ENCODE measurements at regions not wholly inside any gene's neighbourhood (a gene's known extent, or its start where the extent isn't known, plus 50 kb on each side); places are given as distances from the start of the nearest gene placed in this dataset.

GRCh38 chr1:229075217-229075616, 195.7 kb upstream of the RAB4A start:
- DNase-seq (ENCODE audit: insufficient read length, low spot score, missing footprints), result no peak
- H3K9me3 ChIP-seq (ENCODE audit: low read depth, low read length), result no peaks in the 10 kb centered on the region

GRCh38 chr1:229075716-229076115, 195.2 kb upstream of the RAB4A start:
- Histone ChIP-seq H3K4me2 (ENCODE audit: insufficient read depth, low read length) (no peak overlapping the region), H3K27me3 (ENCODE audit: insufficient read depth, low read length) (no peaks in the 10 kb centered on the region), H4K20me1 (ENCODE audit: insufficient read depth, low read length) (no peaks in the 10 kb centered on the region), H3K79me2 (ENCODE audit: insufficient read depth, low read length) (no peaks in the 10 kb centered on the region), H3K4me1 (ENCODE audit: insufficient read depth, low read length) (no peaks in the 10 kb centered on the region), H3K27ac (ENCODE audit: low read depth, low read length) (no peak overlapping the region), H3K4me3 (ENCODE audit: insufficient read depth, low read length) (no peak overlapping the region), H3K9me3 (ENCODE audit: low read depth, low read length) (no peaks in the 10 kb centered on the region), H3K36me3 (ENCODE audit: insufficient read depth, low read length) (no peaks in the 10 kb centered on the region), H2AFZ (ENCODE audit: low read length) (no peak overlapping the region)
- no peak for TF ChIP-seq CTCF (IDR thresholded peaks at IDR 0.05; ENCODE audit: extremely low read depth, low read depth, low read length)
- DNase-seq (ENCODE audit: insufficient read length, low spot score, missing footprints), result no peak

More at GRCh38 chr1:229075217-229075616, 195.7 kb upstream of the RAB4A start:
- H4K20me1 ChIP-seq (ENCODE audit: insufficient read depth, low read length), result no peaks in the 10 kb centered on the region
- no peak overlapping the region for H3K4me2 ChIP-seq (ENCODE audit: insufficient read depth, low read length)
- no peaks in the 10 kb centered on the region for H3K27me3 ChIP-seq (ENCODE audit: insufficient read depth, low read length)
- no peaks in the 10 kb centered on the region for H3K36me3 ChIP-seq (ENCODE audit: insufficient read depth, low read length)
- H3K4me3 ChIP-seq (ENCODE audit: insufficient read depth, low read length), result no peak overlapping the region
- TF ChIP-seq CTCF (IDR thresholded peaks at IDR 0.05; ENCODE audit: extremely low read depth, low read depth, low read length), result no peak
- no peaks in the 10 kb centered on the region for H3K4me1 ChIP-seq (ENCODE audit: insufficient read depth, low read length)
- H3K27ac ChIP-seq (ENCODE audit: low read depth, low read length), result no peak overlapping the region
- H2AFZ ChIP-seq (ENCODE audit: low read length), result no peak overlapping the region
- H3K79me2 ChIP-seq (ENCODE audit: insufficient read depth, low read length), result no peaks in the 10 kb centered on the region

- H3K79me2 ChIP-seq (ENCODE audit: insufficient read depth, low read length), result no peaks in the 10 kb centered on the region
- no peaks in the 10 kb centered on the region for H3K9me3 ChIP-seq (ENCODE audit: low read depth, low read length)
- no peak for DNase-seq (ENCODE audit: insufficient read length, low spot score, missing footprints)
- no peaks in the 10 kb centered on the region for H3K27me3 ChIP-seq (ENCODE audit: insufficient read depth, low read length)
- H3K36me3 ChIP-seq (ENCODE audit: insufficient read depth, low read length), result no peaks in the 10 kb centered on the region
- no peaks in the 10 kb centered on the region for H3K4me1 ChIP-seq (ENCODE audit: insufficient read depth, low read length)
- no peak overlapping the region for H3K4me3 ChIP-seq (ENCODE audit: insufficient read depth, low read length)
- no peak overlapping the region for H2AFZ ChIP-seq (ENCODE audit: low read length)
- no peak overlapping the region for H3K27ac ChIP-seq (ENCODE audit: low read depth, low read length)
- no peak overlapping the region for H3K4me2 ChIP-seq (ENCODE audit: insufficient read depth, low read length)
- no peak for TF ChIP-seq CTCF (IDR thresholded peaks at IDR 0.05; ENCODE audit: extremely low read depth, low read depth, low read length)
- H4K20me1 ChIP-seq (ENCODE audit: insufficient read depth, low read length), result no peaks in the 10 kb centered on the region
Measured at GRCh38 chr1:229076195-229076594, 194.7 kb upstream of the RAB4A start.

GRCh38 chr1:229079016-229079595, 191.8 kb upstream of the RAB4A start:
- no peak for DNase-seq (ENCODE audit: insufficient read length, low spot score, missing footprints)
- no peaks in the 10 kb centered on the region for H3K36me3 ChIP-seq (ENCODE audit: insufficient read depth, low read length)
- no peak overlapping the region for H3K4me2 ChIP-seq (ENCODE audit: insufficient read depth, low read length)
- no peak overlapping the region for H3K4me3 ChIP-seq (ENCODE audit: insufficient read depth, low read length)
- H2AFZ ChIP-seq (ENCODE audit: low read length), result no peak overlapping the region
- no peaks in the 10 kb centered on the region for H3K4me1 ChIP-seq (ENCODE audit: insufficient read depth, low read length)
- H3K27ac ChIP-seq (ENCODE audit: low read depth, low read length), result no peak overlapping the region
- H3K27me3 ChIP-seq (ENCODE audit: insufficient read depth, low read length), result no peaks in the 10 kb centered on the region
- H4K20me1 ChIP-seq (ENCODE audit: insufficient read depth, low read length), result no peaks in the 10 kb centered on the region
- H3K9me3 ChIP-seq (ENCODE audit: low read depth, low read length), result no peaks in the 10 kb centered on the region
- no peaks in the 10 kb centered on the region for H3K79me2 ChIP-seq (ENCODE audit: insufficient read depth, low read length)
- TF ChIP-seq CTCF (IDR thresholded peaks at IDR 0.05; ENCODE audit: extremely low read depth, low read depth, low read length), result no peak
